ENCODE measurements at regions not wholly inside any gene's neighbourhood (a gene's known extent, or its start where the extent isn't known, plus 50 kb on each side); places are given as distances from the start of the nearest gene placed in this dataset.
"Not testable (repeated sequence)": the region's sequence is repeated elsewhere in the genome, so short reads cannot be mapped to it uniquely, and the experiment has no call there.

- DNase-seq (ENCODE audit: low read depth in 2 of 2), result no peak
Observed at GRCh38 chr14:86911486-86911885, 1081.5 kb downstream of the GALC start.

GRCh38 chr14:86905386-86905926 is 1087.5 kb downstream of the GALC start:
- DNase-seq (ENCODE audit: low read depth in 2 of 2), result not testable (repeated sequence)

GRCh38 chr14:86902176-86902950 is 1090.6 kb downstream of the GALC start:
- no peak for DNase-seq (ENCODE audit: low read depth in 2 of 2)

GRCh38 chr14:86897704-86898513 is 1095.1 kb downstream of the GALC start:
- DNase-seq (ENCODE audit: low read depth in 2 of 2), result no peak

GRCh38 chr14:86897224-86897623 is 1095.8 kb downstream of the GALC start:
- DNase-seq (ENCODE audit: low read depth in 2 of 2), result no peak

- DNase-seq (ENCODE audit: low read depth in 2 of 2), result no peak
Observed at GRCh38 chr14:86896701-86897100, 1096.3 kb downstream of the GALC start.

GRCh38 chr14:86892152-86892956 is 1100.6 kb downstream of the GALC start:
- DNase-seq (ENCODE audit: low read depth in 2 of 2), result no peak

GRCh38 chr14:86885280-86885679 is 1107.7 kb downstream of the GALC start:
- no peak for DNase-seq (ENCODE audit: low read depth in 2 of 2)

GRCh38 chr14:86884498-86884897 is 1108.5 kb downstream of the GALC start:
- no peak for DNase-seq (ENCODE audit: low read depth in 2 of 2)

- DNase-seq (ENCODE audit: low read depth in 2 of 2), result no peak
Observed at GRCh38 chr14:86882818-86883217, 1110.2 kb downstream of the GALC start.

- no peak for DNase-seq (ENCODE audit: low read depth in 2 of 2)
Observed at GRCh38 chr14:86865934-86866333, 1127.0 kb downstream of the GALC start.

- no peak for DNase-seq (ENCODE audit: low read depth in 2 of 2)
Observed at GRCh38 chr14:86858591-86858990, 1134.4 kb downstream of the GALC start.

GRCh38 chr14:86858031-86858430 is 1135.0 kb downstream of the GALC start:
- DNase-seq (ENCODE audit: low read depth in 2 of 2), result no peak

- DNase-seq (ENCODE audit: low read depth in 2 of 2), result no peak
Observed at GRCh38 chr14:86852530-86852929, 1140.5 kb downstream of the GALC start.

GRCh38 chr14:86847140-86847539 is 1145.8 kb downstream of the GALC start:
- DNase-seq (ENCODE audit: low read depth in 2 of 2), result no peak

- peak in 1 of 2 donors; percentile 1 for DNase-seq (ENCODE audit: low read depth in 2 of 2)
Observed at GRCh38 chr14:86838363-86838762, 1154.6 kb downstream of the GALC start.

- no peak for DNase-seq (ENCODE audit: low read depth in 2 of 2)
Observed at GRCh38 chr14:86826661-86827060, 1166.3 kb downstream of the GALC start.

- DNase-seq (ENCODE audit: low read depth in 2 of 2), result no peak
Observed at GRCh38 chr14:86824167-86824566, 1168.8 kb downstream of the GALC start.

- DNase-seq (ENCODE audit: low read depth in 2 of 2), result no peak
Observed at GRCh38 chr14:86823581-86823980, 1169.4 kb downstream of the GALC start.

GRCh38 chr14:86815341-86815740 is 1177.6 kb downstream of the GALC start:
- no peak for DNase-seq (ENCODE audit: low read depth in 2 of 2)

GRCh38 chr14:86802726-86803125 is 1190.3 kb downstream of the GALC start:
- DNase-seq (ENCODE audit: low read depth in 2 of 2), result no peak

- DNase-seq (ENCODE audit: low read depth in 2 of 2), result no peak
Observed at GRCh38 chr14:86799244-86799647, 1193.7 kb downstream of the GALC start.
